SU-DHL-6 (cell line): ENCODE measurements at regions not wholly inside any gene's neighbourhood (a gene's known extent, or its start where the extent isn't known, plus 50 kb on each side); places are given as distances from the start of the nearest gene placed in this dataset.

ENCODE experiments used
- H2AFZ ChIP-seq: fragments of 200-600 bp; sonication (generic); 2 replicates; pipeline ENCODE4 v1.6.1; 2014; ENCODE audit warnings: low read depth, mild to moderate bottlenecking, moderate library complexity, mixed read lengths, antibody characterized with exemption, low read length; ENCODE audit not compliant: severe bottlenecking
- H3F3A ChIP-seq: fragments of 200-600 bp; shearing (Covaris generic); 2 replicates; pipeline ENCODE4 v1.6.0; 2016; ENCODE audit warnings: antibody characterized with exemption, mild to moderate bottlenecking; ENCODE audit not compliant: insufficient read depth
- H3K27ac ChIP-seq: fragments of 200-600 bp; sonication (generic); 2 replicates; pipeline ENCODE4 v1.5.1; 2016; ENCODE audit warnings: low read depth, mild to moderate bottlenecking, low read length, moderate library complexity, mixed read lengths
- H3K27me3 ChIP-seq: fragments of 200-600 bp; sonication (generic), shearing (Covaris generic); 2 replicates; pipeline ENCODE4 v1.6.0; 2014; ENCODE audit warnings: mild to moderate bottlenecking, low read length
- H3K36me3 ChIP-seq: fragments of 200-600 bp; sonication (generic); 2 replicates; pipeline ENCODE4 v1.6.1; 2014; ENCODE audit warnings: mild to moderate bottlenecking, low read length, mixed read lengths
- H3K4me2 ChIP-seq: fragments of 300-600, 200-600 bp; shearing (Covaris generic), sonication (generic); 2 replicates; pipeline ENCODE4 v1.6.0; 2014; ENCODE audit warnings: low read length, low read depth, mild to moderate bottlenecking; ENCODE audit not compliant: poor library complexity, severe bottlenecking
- H3K4me3 ChIP-seq: fragments of 200-600 bp; sonication (generic); 2 replicates; pipeline ENCODE4 v1.5.1; 2014; ENCODE audit warnings: antibody characterized with exemption, low read length, mild to moderate bottlenecking, mixed read lengths; ENCODE audit not compliant: insufficient read depth, poor library complexity, severe bottlenecking
- H3K79me2 ChIP-seq: fragments of 200-600 bp; sonication (generic); 2 replicates; pipeline ENCODE4 v1.6.1; 2014; ENCODE audit warnings: mild to moderate bottlenecking, low read length, moderate library complexity; ENCODE audit not compliant: insufficient read depth
- H3K9ac ChIP-seq: fragments of 200-600 bp; sonication (generic); 2 replicates; pipeline ENCODE4 v1.7.0; 2014; ENCODE audit warnings: mild to moderate bottlenecking, low read length
- H3K9me2 ChIP-seq: fragments of 200-600 bp; sonication (generic); replicated peaks from 2 replicates; pipeline ENCODE4 v1.6.1; 2014; ENCODE audit warnings: low read length; ENCODE audit not compliant: insufficient read depth
- H3K9me3 ChIP-seq: fragments of 200-600 bp; sonication (generic); 2 replicates; pipeline ENCODE4 v1.6.1; 2014; ENCODE audit warnings: low read length, mixed read lengths; ENCODE audit not compliant: insufficient read depth
- H4K20me1 ChIP-seq: fragments of 200-600 bp; sonication (generic); 2 replicates; pipeline ENCODE4 v1.6.1; 2014; ENCODE audit warnings: low read depth, mild to moderate bottlenecking, antibody characterized with exemption, low read length, moderate library complexity, mixed read lengths
- CTCF ChIP-seq: fragments of 200-600 bp; sonication (generic); IDR thresholded peaks from one replicate; pipeline ENCODE4 v1.5.1; 2017; ENCODE audit warnings: antibody characterized with exemption, mild to moderate bottlenecking, low read length, moderate library complexity; ENCODE audit not compliant: insufficient read depth, poor library complexity, severe bottlenecking
- EZH2phosphoT487 ChIP-seq: fragments of 200-600 bp; sonication (generic), shearing (Covaris generic); conservative IDR thresholded peaks from 2 replicates; pipeline ENCODE4 v1.6.1; 2018; ENCODE audit warnings: mild to moderate bottlenecking, antibody characterized with exemption, low read length, moderate library complexity, mixed read lengths

GRCh38 chr6:134457941-134458340 is 140.0 kb upstream of the SGK1 start:
- Histone ChIP-seq H3K79me2 (no peaks in the 10 kb centered on the region), H3K4me3 (no peak overlapping the region), H3K27ac (no peak overlapping the region), H3K9me3 (no peaks in the 10 kb centered on the region), H3K27me3 (no peaks in the 10 kb centered on the region), H3K9me2 (no peaks in the 10 kb centered on the region), H3K4me2 (no peak overlapping the region), H2AFZ (no peak overlapping the region), H3F3A (no peaks in the 10 kb centered on the region), H4K20me1 (no peaks in the 10 kb centered on the region), H3K36me3 (no peaks in the 10 kb centered on the region), H3K9ac (no peak overlapping the region)
- TF ChIP-seq EZH2phosphoT487 (no peak), CTCF (no peak)

GRCh38 chr6:134456226-134456625 is 138.3 kb upstream of the SGK1 start:
- Histone ChIP-seq H2AFZ (no peak overlapping the region), H3K9me2 (no peaks in the 10 kb centered on the region), H3K9me3 (no peaks in the 10 kb centered on the region), H3K9ac (no peak overlapping the region), H3K36me3 (no peaks in the 10 kb centered on the region), H3K27me3 (no peaks in the 10 kb centered on the region), H4K20me1 (no peaks in the 10 kb centered on the region), H3K79me2 (no peaks in the 10 kb centered on the region), H3K4me3 (no peak overlapping the region), H3K27ac (no peak overlapping the region), H3K4me2 (no peak overlapping the region), H3F3A (no peaks in the 10 kb centered on the region)
- TF ChIP-seq EZH2phosphoT487 (no peak), CTCF (no peak)

- H3K4me2 ChIP-seq: no peak overlapping the region
- H3K9ac ChIP-seq: no peak overlapping the region
- TF ChIP-seq EZH2phosphoT487: no peak
- no peak for TF ChIP-seq CTCF
- H3K79me2 ChIP-seq: no peaks in the 10 kb centered on the region
- H3F3A ChIP-seq: no peaks in the 10 kb centered on the region
- H3K9me3 ChIP-seq: no peaks in the 10 kb centered on the region
- no peaks in the 10 kb centered on the region for H3K9me2 ChIP-seq
- no peaks in the 10 kb centered on the region for H4K20me1 ChIP-seq
- H3K4me3 ChIP-seq: no peak overlapping the region
- H3K27ac ChIP-seq: no peak overlapping the region
- no peaks in the 10 kb centered on the region for H3K27me3 ChIP-seq
- no peaks in the 10 kb centered on the region for H3K36me3 ChIP-seq
- H2AFZ ChIP-seq: no peak overlapping the region
These were observed 137.4 kb upstream of the SGK1 start for GRCh38 chr6:134455319-134455718.

- no peaks in the 10 kb centered on the region for H3K27me3 ChIP-seq
- H3F3A ChIP-seq: no peaks in the 10 kb centered on the region
- no peaks in the 10 kb centered on the region for H3K36me3 ChIP-seq
- H4K20me1 ChIP-seq: no peaks in the 10 kb centered on the region
- no peak overlapping the region for H3K9ac ChIP-seq
- no peaks in the 10 kb centered on the region for H3K9me2 ChIP-seq
- H3K79me2 ChIP-seq: no peaks in the 10 kb centered on the region
- TF ChIP-seq CTCF (no peak), EZH2phosphoT487 (no peak)
- no peak overlapping the region for H2AFZ ChIP-seq
- H3K4me2 ChIP-seq: no peak overlapping the region
- H3K4me3 ChIP-seq: no peak overlapping the region
- H3K27ac ChIP-seq: no peak overlapping the region
- no peaks in the 10 kb centered on the region for H3K9me3 ChIP-seq
These were observed 136.9 kb upstream of the SGK1 start for GRCh38 chr6:134454794-134455193.
